ENCODE measurements at regions not wholly inside any gene's neighbourhood (a gene's known extent, or its start where the extent isn't known, plus 50 kb on each side); places are given as distances from the start of the nearest gene placed in this dataset.

DNA sequence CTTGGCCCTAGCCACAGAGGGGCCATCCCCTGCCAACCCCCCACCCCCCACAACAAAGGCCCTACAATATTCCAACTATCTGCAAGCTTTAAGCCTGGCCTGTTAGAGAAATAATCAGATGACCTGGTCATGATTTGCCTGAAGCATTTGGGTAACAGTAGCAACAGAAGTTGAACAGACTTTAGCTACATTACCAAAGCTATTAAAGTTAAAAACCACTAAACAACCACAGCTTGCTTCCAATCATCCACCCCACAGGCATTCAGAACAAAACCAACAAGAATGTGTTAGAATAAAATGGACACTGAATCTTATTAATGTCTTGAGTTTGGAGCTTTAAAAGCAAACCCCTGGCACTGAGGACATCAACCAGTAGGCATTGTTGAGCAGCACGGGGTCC lies 250.9 kb downstream of the LRFN2 start:
- WGBS, 2 donors, result 71 to 85% methylated on average over 1 of the region's 1 CpG
- Histone ChIP-seq H3K36me3 (no peaks in the 10 kb centered on the region), H3K27me3 (peaks cover 0 to 39% (median 0%) of the 10 kb centered on the region in 3 donors)

DNA sequence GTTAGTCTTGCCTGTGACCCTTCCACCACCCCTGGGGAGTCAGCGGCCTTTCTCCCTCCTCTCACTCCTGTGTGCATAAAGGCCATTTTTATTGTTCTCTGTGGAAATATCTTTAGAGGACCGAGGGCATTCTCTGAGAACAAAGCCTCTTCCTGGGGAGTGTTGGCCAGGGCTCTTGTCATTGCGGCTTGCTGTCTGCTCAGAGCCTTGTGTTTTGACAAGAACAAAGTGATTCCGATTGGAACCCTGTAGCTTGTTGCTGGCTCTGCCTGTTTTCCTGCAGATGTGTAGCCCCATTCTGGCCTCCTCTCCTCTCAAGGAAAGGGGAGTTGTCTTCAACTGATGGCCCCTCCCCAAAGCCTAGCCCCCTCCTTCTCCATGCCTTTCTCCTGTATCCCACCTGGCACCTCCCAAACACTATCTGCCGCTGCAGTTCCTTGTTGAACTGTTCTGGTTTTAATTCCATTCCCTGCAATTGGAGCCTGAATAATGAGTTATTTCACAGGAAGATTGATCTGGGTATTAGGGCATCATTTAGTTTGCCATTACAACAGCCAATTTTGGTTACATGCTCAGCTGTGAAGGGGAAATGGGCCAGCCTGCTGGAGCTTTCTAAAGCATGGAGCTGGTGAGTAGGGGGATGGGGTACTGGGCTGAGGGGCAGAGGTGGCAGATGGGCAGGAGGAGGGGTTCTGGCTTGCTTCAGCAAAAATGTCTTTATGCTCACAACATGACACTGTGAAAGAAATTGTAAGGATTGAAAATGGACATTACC lies 252.5 kb downstream of the LRFN2 start:
- no peak for DNase-seq
- H3K27me3 ChIP-seq, result peaks cover 0 to 39% (median 0%) of the 10 kb centered on the region in 3 donors
- TF ChIP-seq, protein P1, sequence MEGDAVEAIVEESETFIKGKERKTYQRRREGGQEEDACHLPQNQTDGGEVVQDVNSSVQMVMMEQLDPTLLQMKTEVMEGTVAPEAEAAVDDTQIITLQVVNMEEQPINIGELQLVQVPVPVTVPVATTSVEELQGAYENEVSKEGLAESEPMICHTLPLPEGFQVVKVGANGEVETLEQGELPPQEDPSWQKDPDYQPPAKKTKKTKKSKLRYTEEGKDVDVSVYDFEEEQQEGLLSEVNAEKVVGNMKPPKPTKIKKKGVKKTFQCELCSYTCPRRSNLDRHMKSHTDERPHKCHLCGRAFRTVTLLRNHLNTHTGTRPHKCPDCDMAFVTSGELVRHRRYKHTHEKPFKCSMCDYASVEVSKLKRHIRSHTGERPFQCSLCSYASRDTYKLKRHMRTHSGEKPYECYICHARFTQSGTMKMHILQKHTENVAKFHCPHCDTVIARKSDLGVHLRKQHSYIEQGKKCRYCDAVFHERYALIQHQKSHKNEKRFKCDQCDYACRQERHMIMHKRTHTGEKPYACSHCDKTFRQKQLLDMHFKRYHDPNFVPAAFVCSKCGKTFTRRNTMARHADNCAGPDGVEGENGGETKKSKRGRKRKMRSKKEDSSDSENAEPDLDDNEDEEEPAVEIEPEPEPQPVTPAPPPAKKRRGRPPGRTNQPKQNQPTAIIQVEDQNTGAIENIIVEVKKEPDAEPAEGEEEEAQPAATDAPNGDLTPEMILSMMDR (IDR thresholded peaks at IDR 0.05), result no peak
- TF ChIP-seq POLR2A (IDR thresholded peaks at IDR 0.05), result no peak
- no peak for TF ChIP-seq POLR2AphosphoS5 (IDR thresholded peaks at IDR 0.05)
- no peak for TF ChIP-seq EP300 (IDR thresholded peaks at IDR 0.05)
- H3K36me3 ChIP-seq, result no peaks in the 10 kb centered on the region
- no peaks in the 10 kb centered on the region for H3K4me1 ChIP-seq
- H3K4me3 ChIP-seq, result no peak overlapping the region
- no peak overlapping the region for H3K27ac ChIP-seq
- intact Hi-C loops (cut with DNase I), result no loop called here
- H3K9me3 ChIP-seq, result no peaks in the 10 kb centered on the region
- 48 to 66% methylated on average over 5 of the region's 5 CpGs for WGBS, 2 donors

More for the DNA sequence above, 250.9 kb downstream of the LRFN2 start:
- intact Hi-C loops (cut with DNase I), result no loop called here
- no peak for DNase-seq
- TF ChIP-seq POLR2A (IDR thresholded peaks at IDR 0.05) (no peak), POLR2AphosphoS5 (IDR thresholded peaks at IDR 0.05) (no peak), EP300 (IDR thresholded peaks at IDR 0.05) (no peak)
- TF ChIP-seq, protein P1 (IDR thresholded peaks at IDR 0.05), result no peak
- Histone ChIP-seq H3K4me1 (no peaks in the 10 kb centered on the region), H3K9me3 (no peaks in the 10 kb centered on the region), H3K27ac (no peak overlapping the region), H3K4me3 (no peak overlapping the region)

DNA sequence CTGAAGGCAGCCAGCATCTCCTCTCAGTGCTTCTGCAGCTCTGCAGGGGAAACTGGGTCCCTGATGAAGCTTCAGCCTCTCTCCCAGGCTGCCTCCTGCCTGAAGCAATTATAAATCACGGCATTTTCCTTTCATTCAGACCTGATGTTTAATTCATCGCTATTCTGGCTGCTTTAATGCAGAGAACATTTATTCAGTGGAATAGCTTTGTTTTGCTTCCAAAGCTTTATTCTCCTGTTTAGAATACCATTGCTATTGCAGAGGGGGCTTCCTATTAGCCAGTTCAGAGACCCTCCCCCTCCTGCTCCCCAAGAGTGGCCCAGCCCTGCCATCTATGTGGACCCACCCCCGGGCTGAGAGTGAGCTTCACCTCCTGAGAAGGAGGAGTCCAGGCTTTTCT lies 255.6 kb downstream of the LRFN2 start:
- Histone ChIP-seq H3K4me3 (no peak overlapping the region), H3K4me1 (no peaks in the 10 kb centered on the region), H3K9me3 (no peaks in the 10 kb centered on the region), H3K27ac (no peak overlapping the region), H3K36me3 (no peaks in the 10 kb centered on the region), H3K27me3 (peaks cover 0 to 46% (median 0%) of the 10 kb centered on the region in 3 donors)
- intact Hi-C loops (cut with DNase I), result no loop called here
- TF ChIP-seq, protein P1 (IDR thresholded peaks at IDR 0.05), result no peak
- TF ChIP-seq EP300 (IDR thresholded peaks at IDR 0.05) (no peak), POLR2A (IDR thresholded peaks at IDR 0.05) (no peak), POLR2AphosphoS5 (IDR thresholded peaks at IDR 0.05) (no peak)
- WGBS, 2 donors, result 56 to 67% methylated on average over 3 of the region's 3 CpGs
- no peak for DNase-seq

DNA sequence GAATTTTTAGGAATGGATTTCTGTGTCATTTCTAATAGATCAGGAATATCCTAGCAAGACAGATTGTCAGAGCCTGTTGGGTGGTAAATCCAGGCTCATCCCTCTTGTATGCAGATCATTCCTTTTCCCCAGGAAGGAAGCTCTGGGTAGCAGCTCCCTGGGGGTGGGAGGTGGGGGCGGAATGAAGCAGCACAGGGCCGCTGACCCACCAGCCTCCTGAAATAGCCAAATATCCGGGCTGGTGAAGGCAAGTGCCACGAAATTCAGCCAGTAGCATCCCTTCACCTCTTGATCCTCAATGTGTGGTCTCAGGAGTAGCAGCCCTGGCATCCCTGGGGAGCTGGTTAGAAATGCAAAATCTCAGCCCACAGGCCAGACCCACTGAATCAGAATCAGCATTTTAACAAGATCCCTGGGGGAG lies 256.9 kb downstream of the LRFN2 start:
- DNase-seq, result no peak
- Histone ChIP-seq H3K27ac (no peak overlapping the region), H3K27me3 (peaks cover 0 to 40% (median 0%) of the 10 kb centered on the region in 3 donors), H3K9me3 (no peaks in the 10 kb centered on the region), H3K36me3 (no peaks in the 10 kb centered on the region), H3K4me3 (no peak overlapping the region), H3K4me1 (no peaks in the 10 kb centered on the region)
- intact Hi-C loops (cut with DNase I), result no loop called here
- WGBS, 2 donors, result 48 to 60% methylated on average over 4 of the region's 4 CpGs
- no peak for TF ChIP-seq POLR2A (IDR thresholded peaks at IDR 0.05)
- TF ChIP-seq, protein P1 (IDR thresholded peaks at IDR 0.05), result no peak
- no peak for TF ChIP-seq POLR2AphosphoS5 (IDR thresholded peaks at IDR 0.05)
- TF ChIP-seq EP300 (IDR thresholded peaks at IDR 0.05), result no peak

Measured in sigmoid colon (tissue), 6 donors.